ENCODE measurements at regions not wholly inside any gene's neighbourhood (a gene's known extent, or its start where the extent isn't known, plus 50 kb on each side); places are given as distances from the start of the nearest gene placed in this dataset.

DNA sequence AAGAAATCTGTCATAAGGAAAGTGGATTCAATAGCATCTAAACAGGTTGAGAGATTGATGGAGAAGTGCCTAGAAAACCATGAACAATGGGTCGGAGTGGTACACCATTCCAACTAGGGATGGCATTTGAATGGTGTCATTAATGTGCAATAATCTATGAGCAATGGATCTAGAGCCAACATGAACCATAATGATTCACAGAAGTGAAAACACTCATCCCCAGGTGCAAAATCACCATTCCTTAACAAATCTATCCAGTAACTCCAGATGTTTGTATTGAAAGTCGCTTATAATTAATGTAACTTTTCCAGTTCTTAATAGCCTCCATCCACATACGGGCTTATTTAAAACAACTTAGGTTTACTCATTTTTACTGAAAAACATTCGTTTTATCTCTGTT, 201.3 kb upstream of the ADGRL4 start:
- H3K9ac ChIP-seq (ENCODE audit: insufficient read depth, low read length, poor library complexity, severe bottlenecking): no peak overlapping the region
- H3K79me2 ChIP-seq (ENCODE audit: insufficient read depth, low read length): no peaks in the 10 kb centered on the region
- H3K36me3 Mint-ChIP-seq: no peaks in the 10 kb centered on the region
- H3K4me1 Mint-ChIP-seq: no peaks in the 10 kb centered on the region
- TF ChIP-seq, protein P1, sequence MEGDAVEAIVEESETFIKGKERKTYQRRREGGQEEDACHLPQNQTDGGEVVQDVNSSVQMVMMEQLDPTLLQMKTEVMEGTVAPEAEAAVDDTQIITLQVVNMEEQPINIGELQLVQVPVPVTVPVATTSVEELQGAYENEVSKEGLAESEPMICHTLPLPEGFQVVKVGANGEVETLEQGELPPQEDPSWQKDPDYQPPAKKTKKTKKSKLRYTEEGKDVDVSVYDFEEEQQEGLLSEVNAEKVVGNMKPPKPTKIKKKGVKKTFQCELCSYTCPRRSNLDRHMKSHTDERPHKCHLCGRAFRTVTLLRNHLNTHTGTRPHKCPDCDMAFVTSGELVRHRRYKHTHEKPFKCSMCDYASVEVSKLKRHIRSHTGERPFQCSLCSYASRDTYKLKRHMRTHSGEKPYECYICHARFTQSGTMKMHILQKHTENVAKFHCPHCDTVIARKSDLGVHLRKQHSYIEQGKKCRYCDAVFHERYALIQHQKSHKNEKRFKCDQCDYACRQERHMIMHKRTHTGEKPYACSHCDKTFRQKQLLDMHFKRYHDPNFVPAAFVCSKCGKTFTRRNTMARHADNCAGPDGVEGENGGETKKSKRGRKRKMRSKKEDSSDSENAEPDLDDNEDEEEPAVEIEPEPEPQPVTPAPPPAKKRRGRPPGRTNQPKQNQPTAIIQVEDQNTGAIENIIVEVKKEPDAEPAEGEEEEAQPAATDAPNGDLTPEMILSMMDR (IDR thresholded peaks at IDR 0.05): no peak
- intact Hi-C loops (cut with micrococcal nuclease): no loop called here
- no peak for DNase-seq
- H3K4me2 ChIP-seq (replicated peaks; ENCODE audit: extremely low read depth, low read length, poor library complexity, severe bottlenecking): no peak overlapping the region
- no peak overlapping the region for H3K4me3 ChIP-seq (replicated peaks in 1 of 3; ENCODE audit: low read depth in 2 of 3, low read length in 3 of 3)
- no peak overlapping the region for H3K4me3 Mint-ChIP-seq
- no peaks in the 10 kb centered on the region for H4K20me1 ChIP-seq (ENCODE audit: insufficient read depth, low read length)
- no peak overlapping the region for H2AFZ ChIP-seq (ENCODE audit: insufficient read depth, low read depth, low read length, poor library complexity, severe bottlenecking)
- no peak overlapping the region for H3K27ac Mint-ChIP-seq
- 100% methylated on average over 1 of the region's 4 CpGs for WGBS (ENCODE audit: insufficient coverage)
- H3K27me3 Mint-ChIP-seq (ENCODE audit: low read depth in 3 of 3): no peaks in the 10 kb centered on the region
- H3K27ac ChIP-seq (ENCODE audit: low read depth in 1 of 2, low read length in 2 of 2): no peak overlapping the region
- no peaks in the 10 kb centered on the region for H3K36me3 ChIP-seq (replicated peaks in 1 of 2; ENCODE audit: control insufficient read depth in 1 of 2, insufficient read depth in 2 of 2, low read length in 2 of 2)
- H3K9me3 ChIP-seq (replicated peaks in 1 of 2; ENCODE audit: control insufficient read depth in 1 of 2, insufficient read depth in 1 of 2, low read length in 2 of 2): no peaks in the 10 kb centered on the region
- H3K27me3 ChIP-seq (ENCODE audit: control insufficient read depth in 2 of 2, insufficient read depth in 2 of 2, low read length in 2 of 2): no peaks in the 10 kb centered on the region
- H3K4me1 ChIP-seq (ENCODE audit: control insufficient read depth in 1 of 2, insufficient read depth in 2 of 2, low read length in 2 of 2): no peaks in the 10 kb centered on the region
- peaks cover 0 to 9% (median 0%) of the 10 kb centered on the region in 7 donors for H3K9me3 Mint-ChIP-seq

DNA sequence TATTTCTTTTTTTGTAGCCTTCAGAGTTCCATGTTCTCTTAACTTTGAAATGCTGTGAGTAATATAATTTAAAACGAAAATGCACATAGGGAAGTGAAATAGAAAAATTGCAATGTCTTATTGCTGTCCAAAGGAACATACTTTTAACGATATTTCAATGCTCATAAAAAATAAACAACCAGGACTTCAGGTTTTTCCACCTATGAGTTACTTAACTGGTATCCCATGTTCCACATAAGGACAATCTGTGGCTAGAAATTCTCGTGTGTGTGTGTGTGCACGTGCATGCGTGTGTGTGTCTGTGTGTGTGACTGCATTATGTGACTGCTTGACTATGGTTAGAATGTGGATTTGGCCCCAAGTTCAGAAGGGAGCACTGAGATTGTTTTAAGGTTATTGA, 200.8 kb upstream of the ADGRL4 start:
- Mint-ChIP-seq H3K27me3 (ENCODE audit: low read depth in 3 of 3) (no peaks in the 10 kb centered on the region), H3K4me1 (no peaks in the 10 kb centered on the region), H3K4me3 (no peak overlapping the region), H3K36me3 (no peaks in the 10 kb centered on the region), H3K27ac (no peak overlapping the region), H3K9me3 (peaks cover 0 to 9% (median 0%) of the 10 kb centered on the region in 7 donors)
- no peak overlapping the region for H2AFZ ChIP-seq (ENCODE audit: insufficient read depth, low read depth, low read length, poor library complexity, severe bottlenecking)
- H3K36me3 ChIP-seq (replicated peaks in 1 of 2; ENCODE audit: control insufficient read depth in 1 of 2, insufficient read depth in 2 of 2, low read length in 2 of 2): no peaks in the 10 kb centered on the region
- H4K20me1 ChIP-seq (ENCODE audit: insufficient read depth, low read length): no peaks in the 10 kb centered on the region
- no peak for DNase-seq
- H3K9me3 ChIP-seq (replicated peaks in 1 of 2; ENCODE audit: control insufficient read depth in 1 of 2, insufficient read depth in 1 of 2, low read length in 2 of 2): no peaks in the 10 kb centered on the region
- H3K4me3 ChIP-seq (replicated peaks in 1 of 3; ENCODE audit: low read depth in 2 of 3, low read length in 3 of 3): no peak overlapping the region
- no peak overlapping the region for H3K27ac ChIP-seq (ENCODE audit: low read depth in 1 of 2, low read length in 2 of 2)
- no peak overlapping the region for H3K4me2 ChIP-seq (replicated peaks; ENCODE audit: extremely low read depth, low read length, poor library complexity, severe bottlenecking)
- no peaks in the 10 kb centered on the region for H3K4me1 ChIP-seq (ENCODE audit: control insufficient read depth in 1 of 2, insufficient read depth in 2 of 2, low read length in 2 of 2)
- TF ChIP-seq, protein P1 (IDR thresholded peaks at IDR 0.05): no peak
- 95% methylated on average over 3 of the region's 5 CpGs for WGBS (ENCODE audit: insufficient coverage)
- intact Hi-C loops (cut with micrococcal nuclease): no loop called here
- no peaks in the 10 kb centered on the region for H3K27me3 ChIP-seq (ENCODE audit: control insufficient read depth in 2 of 2, insufficient read depth in 2 of 2, low read length in 2 of 2)
- H3K9ac ChIP-seq (ENCODE audit: insufficient read depth, low read length, poor library complexity, severe bottlenecking): no peak overlapping the region
- no peaks in the 10 kb centered on the region for H3K79me2 ChIP-seq (ENCODE audit: insufficient read depth, low read length)
